ENCODE measurements at regions not wholly inside any gene's neighbourhood (a gene's known extent, or its start where the extent isn't known, plus 50 kb on each side); places are given as distances from the start of the nearest gene placed in this dataset.

DNA sequence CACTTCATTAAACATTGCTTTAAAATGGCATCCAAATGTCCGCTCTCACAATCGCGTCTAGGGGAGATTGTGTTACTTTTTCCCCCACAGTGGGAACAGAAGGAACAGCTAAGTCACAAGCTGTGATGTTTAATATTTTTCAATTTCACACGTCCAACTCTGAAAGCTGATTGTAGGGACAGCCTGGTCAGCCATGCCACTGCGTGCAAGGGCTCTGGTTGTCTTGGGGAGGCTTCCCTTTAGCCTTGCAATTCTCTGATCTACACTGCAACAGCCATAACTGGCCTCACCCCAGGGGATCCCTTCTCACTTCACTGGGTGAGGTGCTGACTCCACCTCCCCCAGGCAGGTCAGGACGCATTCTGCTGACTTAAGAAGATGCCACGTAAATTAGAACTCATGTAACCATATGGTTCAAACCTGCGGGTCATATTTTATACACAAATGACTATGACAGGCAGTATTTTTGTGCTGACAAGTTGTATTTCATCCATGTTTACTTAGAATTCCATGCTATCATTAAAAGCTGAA is 425.2 kb upstream of the NFE2L3 start:
- TF ChIP-seq SPI1 (IDR thresholded peaks at IDR 0.05; ENCODE audit: borderline replicate concordance, low read depth): no peak
- TF ChIP-seq, protein P1, sequence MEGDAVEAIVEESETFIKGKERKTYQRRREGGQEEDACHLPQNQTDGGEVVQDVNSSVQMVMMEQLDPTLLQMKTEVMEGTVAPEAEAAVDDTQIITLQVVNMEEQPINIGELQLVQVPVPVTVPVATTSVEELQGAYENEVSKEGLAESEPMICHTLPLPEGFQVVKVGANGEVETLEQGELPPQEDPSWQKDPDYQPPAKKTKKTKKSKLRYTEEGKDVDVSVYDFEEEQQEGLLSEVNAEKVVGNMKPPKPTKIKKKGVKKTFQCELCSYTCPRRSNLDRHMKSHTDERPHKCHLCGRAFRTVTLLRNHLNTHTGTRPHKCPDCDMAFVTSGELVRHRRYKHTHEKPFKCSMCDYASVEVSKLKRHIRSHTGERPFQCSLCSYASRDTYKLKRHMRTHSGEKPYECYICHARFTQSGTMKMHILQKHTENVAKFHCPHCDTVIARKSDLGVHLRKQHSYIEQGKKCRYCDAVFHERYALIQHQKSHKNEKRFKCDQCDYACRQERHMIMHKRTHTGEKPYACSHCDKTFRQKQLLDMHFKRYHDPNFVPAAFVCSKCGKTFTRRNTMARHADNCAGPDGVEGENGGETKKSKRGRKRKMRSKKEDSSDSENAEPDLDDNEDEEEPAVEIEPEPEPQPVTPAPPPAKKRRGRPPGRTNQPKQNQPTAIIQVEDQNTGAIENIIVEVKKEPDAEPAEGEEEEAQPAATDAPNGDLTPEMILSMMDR (IDR thresholded peaks at IDR 0.05; ENCODE audit: insufficient read depth, low read length): no peak
- TF ChIP-seq, protein P2, sequence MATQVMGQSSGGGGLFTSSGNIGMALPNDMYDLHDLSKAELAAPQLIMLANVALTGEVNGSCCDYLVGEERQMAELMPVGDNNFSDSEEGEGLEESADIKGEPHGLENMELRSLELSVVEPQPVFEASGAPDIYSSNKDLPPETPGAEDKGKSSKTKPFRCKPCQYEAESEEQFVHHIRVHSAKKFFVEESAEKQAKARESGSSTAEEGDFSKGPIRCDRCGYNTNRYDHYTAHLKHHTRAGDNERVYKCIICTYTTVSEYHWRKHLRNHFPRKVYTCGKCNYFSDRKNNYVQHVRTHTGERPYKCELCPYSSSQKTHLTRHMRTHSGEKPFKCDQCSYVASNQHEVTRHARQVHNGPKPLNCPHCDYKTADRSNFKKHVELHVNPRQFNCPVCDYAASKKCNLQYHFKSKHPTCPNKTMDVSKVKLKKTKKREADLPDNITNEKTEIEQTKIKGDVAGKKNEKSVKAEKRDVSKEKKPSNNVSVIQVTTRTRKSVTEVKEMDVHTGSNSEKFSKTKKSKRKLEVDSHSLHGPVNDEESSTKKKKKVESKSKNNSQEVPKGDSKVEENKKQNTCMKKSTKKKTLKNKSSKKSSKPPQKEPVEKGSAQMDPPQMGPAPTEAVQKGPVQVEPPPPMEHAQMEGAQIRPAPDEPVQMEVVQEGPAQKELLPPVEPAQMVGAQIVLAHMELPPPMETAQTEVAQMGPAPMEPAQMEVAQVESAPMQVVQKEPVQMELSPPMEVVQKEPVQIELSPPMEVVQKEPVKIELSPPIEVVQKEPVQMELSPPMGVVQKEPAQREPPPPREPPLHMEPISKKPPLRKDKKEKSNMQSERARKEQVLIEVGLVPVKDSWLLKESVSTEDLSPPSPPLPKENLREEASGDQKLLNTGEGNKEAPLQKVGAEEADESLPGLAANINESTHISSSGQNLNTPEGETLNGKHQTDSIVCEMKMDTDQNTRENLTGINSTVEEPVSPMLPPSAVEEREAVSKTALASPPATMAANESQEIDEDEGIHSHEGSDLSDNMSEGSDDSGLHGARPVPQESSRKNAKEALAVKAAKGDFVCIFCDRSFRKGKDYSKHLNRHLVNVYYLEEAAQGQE (IDR thresholded peaks at IDR 0.05; ENCODE audit: insufficient replicate concordance, low read depth): no peak
- TF ChIP-seq POLR2AphosphoS5 (IDR thresholded peaks at IDR 0.05; ENCODE audit: low read depth): no peak
- TF ChIP-seq GABPA (IDR thresholded peaks at IDR 0.05; ENCODE audit: low read depth): no peak
- no peak overlapping the region for H3K27ac ChIP-seq (replicated peaks)
- no peak overlapping the region for H3K4me3 ChIP-seq (replicated peaks; ENCODE audit: insufficient read depth, low read length)
- no peaks in the 10 kb centered on the region for H3K27me3 ChIP-seq (ENCODE audit: insufficient read depth, poor library complexity, severe bottlenecking)
- no peak for DNase-seq (ENCODE audit: low read depth in 1 of 2, low spot score in 1 of 2)

DNA sequence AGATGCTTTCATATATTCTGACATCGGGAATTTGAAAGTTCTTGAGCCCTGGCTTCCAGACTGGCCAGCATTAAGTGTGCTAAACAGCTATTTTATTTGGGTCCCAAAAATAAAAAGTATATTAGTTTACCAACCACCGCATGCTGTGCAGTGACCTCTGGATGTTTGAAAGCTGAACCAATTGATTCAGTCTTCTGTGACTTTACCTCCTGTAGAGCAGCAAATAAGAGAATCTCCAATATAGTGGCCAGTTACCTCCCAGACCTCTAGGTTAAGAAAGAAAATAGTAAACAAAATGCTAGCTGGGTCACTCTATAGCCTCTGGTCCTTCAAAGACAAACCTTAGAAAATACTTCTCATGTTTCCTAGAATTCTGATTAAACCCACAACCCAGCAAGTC is 424.6 kb upstream of the NFE2L3 start:
- DNase-seq (ENCODE audit: low read depth in 1 of 2, low spot score in 1 of 2): no peak
- Histone ChIP-seq H3K27ac (replicated peaks) (no peak overlapping the region), H3K4me3 (replicated peaks; ENCODE audit: insufficient read depth, low read length) (no peak overlapping the region), H3K27me3 (ENCODE audit: insufficient read depth, poor library complexity, severe bottlenecking) (no peaks in the 10 kb centered on the region)
- TF ChIP-seq GABPA (IDR thresholded peaks at IDR 0.05; ENCODE audit: low read depth): no peak
- no peak for TF ChIP-seq SPI1 (IDR thresholded peaks at IDR 0.05; ENCODE audit: borderline replicate concordance, low read depth)
- no peak for TF ChIP-seq POLR2AphosphoS5 (IDR thresholded peaks at IDR 0.05; ENCODE audit: low read depth)
- TF ChIP-seq, protein P2 (IDR thresholded peaks at IDR 0.05; ENCODE audit: insufficient replicate concordance, low read depth): no peak
- TF ChIP-seq, protein P1 (IDR thresholded peaks at IDR 0.05; ENCODE audit: insufficient read depth, low read length): no peak

DNA sequence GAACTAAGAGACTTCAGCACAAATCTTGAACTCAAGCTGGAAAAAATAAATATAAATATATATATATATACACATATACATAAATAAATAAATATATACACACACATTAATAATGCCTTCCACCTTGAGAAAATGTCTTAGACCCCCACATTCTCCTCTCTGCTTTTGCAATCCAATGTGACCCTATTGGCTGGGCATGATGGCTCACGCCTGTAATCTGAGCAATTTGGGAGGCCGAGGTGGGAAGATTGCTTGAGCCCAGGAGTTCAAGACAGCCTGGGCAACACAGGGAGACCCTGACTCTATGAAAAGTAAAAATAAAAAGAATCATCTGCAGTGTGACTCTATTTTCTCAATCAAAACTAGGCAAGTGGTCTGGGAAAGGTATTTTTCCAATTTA is 424.1 kb upstream of the NFE2L3 start:
- DNase-seq (ENCODE audit: low read depth in 1 of 2, low spot score in 1 of 2): no peak
- H3K27me3 ChIP-seq (ENCODE audit: insufficient read depth, poor library complexity, severe bottlenecking): no peaks in the 10 kb centered on the region
- no peak overlapping the region for H3K4me3 ChIP-seq (replicated peaks; ENCODE audit: insufficient read depth, low read length)
- TF ChIP-seq, protein P1 (IDR thresholded peaks at IDR 0.05; ENCODE audit: insufficient read depth, low read length): no peak
- no peak for TF ChIP-seq POLR2AphosphoS5 (IDR thresholded peaks at IDR 0.05; ENCODE audit: low read depth)
- no peak for TF ChIP-seq SPI1 (IDR thresholded peaks at IDR 0.05; ENCODE audit: borderline replicate concordance, low read depth)
- TF ChIP-seq, protein P2 (IDR thresholded peaks at IDR 0.05; ENCODE audit: insufficient replicate concordance, low read depth): no peak
- TF ChIP-seq GABPA (IDR thresholded peaks at IDR 0.05; ENCODE audit: low read depth): no peak
- H3K27ac ChIP-seq (replicated peaks): no peak overlapping the region

All from HL-60 (cell line).